H9 (cell line): ENCODE measurements at regions not wholly inside any gene's neighbourhood (a gene's known extent, or its start where the extent isn't known, plus 50 kb on each side); places are given as distances from the start of the nearest gene placed in this dataset.

Source experiments
- DNase-seq: peaks from one replicate; pipeline ENCODE4 v3.0.0-alpha.2; 2017
- H2AFZ ChIP-seq: one replicate; pipeline ENCODE4 v1.6.1; 2013; ENCODE audit warnings: mild to moderate bottlenecking, low read length, control low read depth, moderate library complexity
- H2AK5ac ChIP-seq: 2 replicates; pipeline ENCODE4 v1.6.1; 2013; ENCODE audit warnings: low read length, control low read depth, mixed read lengths; ENCODE audit not compliant: insufficient read length
- H2BK120ac ChIP-seq: one replicate; pipeline ENCODE4 v1.6.1; 2013; ENCODE audit warnings: low read depth, mild to moderate bottlenecking, low read length, control low read depth, inconsistent platforms; ENCODE audit not compliant: poor library complexity, severe bottlenecking
- H2BK12ac ChIP-seq: 2 replicates; pipeline ENCODE4 v1.6.1; 2013; ENCODE audit warnings: low read length, control low read depth, mixed read lengths, low read depth; ENCODE audit not compliant: insufficient read length
- H2BK15ac ChIP-seq: 2 replicates; pipeline ENCODE4 v1.6.1; 2013; ENCODE audit warnings: low read depth, low read length, control low read depth
- H2BK20ac ChIP-seq: one replicate; pipeline ENCODE4 v1.6.1; 2013; ENCODE audit warnings: low read depth, mild to moderate bottlenecking, low read length, control low read depth, inconsistent platforms; ENCODE audit not compliant: poor library complexity, severe bottlenecking
- H2BK5ac ChIP-seq: 2 replicates; pipeline ENCODE4 v1.6.1; 2013; ENCODE audit warnings: low read length, control low read depth, mixed read lengths; ENCODE audit not compliant: insufficient read length
- H3K14ac ChIP-seq: 2 replicates; pipeline ENCODE4 v1.6.1; 2013; ENCODE audit warnings: low read length, control low read depth; ENCODE audit not compliant: insufficient read depth
- H3K18ac ChIP-seq: 2 replicates; pipeline ENCODE4 v1.6.1; 2013; ENCODE audit warnings: low read depth, mild to moderate bottlenecking, mixed read lengths, low read length, control low read depth; ENCODE audit not compliant: insufficient read length
- H3K23ac ChIP-seq: 2 replicates; pipeline ENCODE4 v1.6.1; 2013; ENCODE audit warnings: low read length, control low read depth, mixed read lengths, low read depth; ENCODE audit not compliant: insufficient read length
- H3K23me2 ChIP-seq: 2 replicates; pipeline ENCODE4 v1.6.1; 2013; ENCODE audit warnings: low read depth, mild to moderate bottlenecking, mixed read lengths, low read length, control low read depth; ENCODE audit not compliant: insufficient read length, poor library complexity, severe bottlenecking
- H3K27ac ChIP-seq: 2 replicates; pipeline ENCODE4 v1.5.1; 2013; ENCODE audit warnings: low read length, control low read depth, mixed read lengths, low read depth; ENCODE audit not compliant: insufficient read length
- H3K27me3 ChIP-seq: 2 replicates; pipeline ENCODE4 v1.6.1; 2013; ENCODE audit warnings: low read length, control low read depth, inconsistent platforms; ENCODE audit not compliant: insufficient read depth
- H3K4ac ChIP-seq: 2 replicates; pipeline ENCODE4 v1.6.1; 2013; ENCODE audit warnings: low read depth, mild to moderate bottlenecking, control low read depth, inconsistent platforms, low read length, moderate library complexity
- H3K4me1 ChIP-seq: 2 replicates; pipeline ENCODE4 v1.6.1; 2013; ENCODE audit warnings: low read length, control low read depth, inconsistent platforms; ENCODE audit not compliant: insufficient read depth
- H3K4me2 ChIP-seq: 2 replicates; pipeline ENCODE4 v1.6.1; 2013; ENCODE audit warnings: low read length, control low read depth, mixed read lengths; ENCODE audit not compliant: insufficient read length, insufficient read depth
- H3K56ac ChIP-seq: 2 replicates; pipeline ENCODE4 v1.6.1; 2013; ENCODE audit warnings: low read depth, mild to moderate bottlenecking, mixed read lengths, low read length, control low read depth; ENCODE audit not compliant: insufficient read length
- H3K79me1 ChIP-seq: 2 replicates; pipeline ENCODE4 v1.6.1; 2013; ENCODE audit warnings: low read depth, mild to moderate bottlenecking, moderate library complexity, low read length, control low read depth, inconsistent platforms; ENCODE audit not compliant: insufficient read depth, poor library complexity, severe bottlenecking
- H3K79me2 ChIP-seq: 2 replicates; pipeline ENCODE4 v1.6.1; 2013; ENCODE audit warnings: low read length, control low read depth, inconsistent platforms; ENCODE audit not compliant: insufficient read depth
- H3K9ac ChIP-seq: 2 replicates; pipeline ENCODE4 v1.6.1; 2013; ENCODE audit warnings: low read length, control low read depth, mixed read lengths; ENCODE audit not compliant: insufficient read length; ENCODE audit errors: extremely low read depth
- H3K9me3 ChIP-seq: one replicate; pipeline ENCODE4 v1.6.1; 2013; ENCODE audit warnings: low read depth, low read length, inconsistent platforms; ENCODE audit not compliant: control insufficient read depth
- H3T11ph ChIP-seq: one replicate; pipeline ENCODE4 v1.6.1; 2013; ENCODE audit warnings: mild to moderate bottlenecking, low read length, control low read depth, inconsistent platforms
- H4K20me1 ChIP-seq: one replicate; pipeline ENCODE4 v1.6.1; 2013; ENCODE audit not compliant: control insufficient read depth, insufficient read length, insufficient read depth
- H4K5ac ChIP-seq: 2 replicates; pipeline ENCODE4 v1.6.1; 2013; ENCODE audit warnings: low read depth, mild to moderate bottlenecking, mixed read lengths, low read length, control low read depth; ENCODE audit not compliant: insufficient read length
- H4K8ac ChIP-seq: replicated peaks from 2 replicates; pipeline ENCODE4 v1.6.1; 2013; ENCODE audit warnings: low read length, control low read depth, mixed read lengths, low read depth; ENCODE audit not compliant: insufficient read length
- H4K91ac ChIP-seq: 2 replicates; pipeline ENCODE4 v1.6.1; 2013; ENCODE audit warnings: low read depth, mild to moderate bottlenecking, moderate library complexity, mixed read lengths, low read length, control low read depth; ENCODE audit not compliant: insufficient read length
- H3K27ac Mint-ChIP-seq, 3 experiments: 2 replicates in 2 of 3; 3 replicates in 1 of 3; pipeline ENCODE4 v1.8.0; 2020 to 2021; ENCODE audit warnings: mixed read lengths in 3 of 3, mild to moderate bottlenecking in 1 of 3, moderate library complexity in 1 of 3
- H3K27me3 Mint-ChIP-seq: 2 replicates; pipeline ENCODE4 v1.8.0; 2021; ENCODE audit warnings: low read depth, mild to moderate bottlenecking, moderate library complexity, mixed read lengths
- H3K36me3 Mint-ChIP-seq, 3 experiments: 2 replicates in 2 of 3; 3 replicates in 1 of 3; pipeline ENCODE4 v1.8.0; 2020 to 2021; ENCODE audit warnings: low read depth in 3 of 3, mixed read lengths in 3 of 3; ENCODE audit not compliant: insufficient read depth in 1 of 3
- H3K4me1 Mint-ChIP-seq, 2 experiments: 2 replicates each; pipeline ENCODE4 v1.8.0; 2020; ENCODE audit warnings: mixed read lengths in 2 of 2
- H3K4me3 Mint-ChIP-seq, 2 experiments: 2 replicates in 1 of 2; 3 replicates in 1 of 2; pipeline ENCODE4 v1.8.0; 2020 to 2021; ENCODE audit warnings: mild to moderate bottlenecking in 2 of 2, mixed read lengths in 2 of 2, moderate library complexity in 1 of 2
- H3K9me3 Mint-ChIP-seq, 2 experiments: 2 replicates in 1 of 2; 3 replicates in 1 of 2; pipeline ENCODE4 v1.8.0; 2020; ENCODE audit warnings: mild to moderate bottlenecking in 2 of 2, mixed read lengths in 2 of 2, moderate library complexity in 1 of 2
- WGBS: extraction: QIAGEN DNeasy Blood & Tissue Kit; methylation state at CpG from one replicate; pipeline ENCODE4 v1.1.7; 2013; ENCODE audit warnings: missing lambda C conversion rate, low lambda C conversion rate, mixed read lengths; ENCODE audit not compliant: insufficient read length; ENCODE audit errors: extremely low coverage; 5-methylcytosine and 5-hydroxymethylcytosine counted together
- TF ChIP-seq, protein P1 (sequence below): fragments of 200-600 bp; sonication (generic); conservative IDR thresholded peaks from 3 replicates; pipeline ENCODE4 v1.8.0; 2021; ENCODE audit warnings: antibody characterized with exemption, mild to moderate bottlenecking

DNA sequence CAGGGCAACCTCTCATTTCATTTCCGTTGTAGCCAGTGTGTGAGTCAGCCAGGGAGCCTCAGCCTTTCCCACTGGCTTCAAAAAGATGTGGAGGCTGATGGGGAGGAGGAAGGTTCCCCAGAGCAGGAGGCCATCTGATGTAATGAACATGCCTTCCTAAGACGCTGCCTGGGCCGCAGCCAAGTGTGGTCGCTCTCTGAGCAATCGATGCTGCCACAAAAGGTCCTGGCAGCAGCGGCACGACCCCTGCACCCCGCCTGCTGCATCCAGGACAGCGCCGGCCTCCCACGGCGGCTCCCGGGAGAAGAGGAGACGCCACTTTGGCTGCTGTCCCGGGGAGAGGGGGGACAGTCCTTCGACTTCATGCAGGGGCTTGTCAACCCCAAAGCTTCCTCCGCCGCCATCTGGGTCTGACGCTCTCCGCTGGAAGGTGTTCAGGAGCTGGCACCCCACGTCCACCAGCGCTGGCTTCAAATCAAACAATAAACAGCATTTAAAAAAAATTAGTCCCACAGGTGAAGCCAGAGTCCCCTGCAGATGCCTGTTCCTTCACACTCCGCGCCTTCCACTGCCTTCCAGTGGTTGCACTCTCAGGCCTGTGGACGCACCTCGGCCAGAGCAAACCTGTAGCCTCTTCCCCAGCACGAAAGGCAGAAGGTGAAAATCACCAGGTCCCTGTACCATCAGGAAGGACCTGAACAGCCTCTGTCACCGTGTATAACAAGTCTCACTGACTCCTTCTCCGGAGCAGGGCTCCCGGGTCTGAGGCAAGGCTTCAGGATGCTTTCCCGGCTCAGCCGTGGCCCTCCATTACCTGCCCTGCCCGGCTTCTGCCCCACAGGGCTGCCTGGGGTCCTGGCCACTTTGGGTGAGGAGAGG lies 930.7 kb downstream of the BRD1 start:
- no peak overlapping the region for H3K18ac ChIP-seq
- H3K14ac ChIP-seq, result 0 out of 2 replicates have a peak overlapping the region, but pooled peaks have one; percentile 41
- H4K5ac ChIP-seq, result no peak overlapping the region
- H3K4me1 Mint-ChIP-seq, result no peaks in the 10 kb centered on the region
- H3T11ph ChIP-seq, result no peak overlapping the region
- no peak overlapping the region for H2AK5ac ChIP-seq
- H3K27ac Mint-ChIP-seq, result no peak overlapping the region
- no peaks in the 10 kb centered on the region for H3K79me1 ChIP-seq
- H2BK20ac ChIP-seq, result no peak overlapping the region
- H2BK120ac ChIP-seq, result no peak overlapping the region
- H3K9me3 ChIP-seq, result no peaks in the 10 kb centered on the region
- no peak overlapping the region for H3K4me2 ChIP-seq
- peaks cover 19% of the 10 kb centered on the region for H3K27me3 Mint-ChIP-seq
- H3K4me1 ChIP-seq, result no peaks in the 10 kb centered on the region
- H3K23ac ChIP-seq, result no peak overlapping the region
- no peaks in the 10 kb centered on the region for H3K27me3 ChIP-seq
- no peak overlapping the region for H4K8ac ChIP-seq
- H3K36me3 Mint-ChIP-seq, result no peaks in the 10 kb centered on the region; a peak in 1 of 7 replicates
- H3K4me3 Mint-ChIP-seq, result no peak overlapping the region
- TF ChIP-seq, protein P1, sequence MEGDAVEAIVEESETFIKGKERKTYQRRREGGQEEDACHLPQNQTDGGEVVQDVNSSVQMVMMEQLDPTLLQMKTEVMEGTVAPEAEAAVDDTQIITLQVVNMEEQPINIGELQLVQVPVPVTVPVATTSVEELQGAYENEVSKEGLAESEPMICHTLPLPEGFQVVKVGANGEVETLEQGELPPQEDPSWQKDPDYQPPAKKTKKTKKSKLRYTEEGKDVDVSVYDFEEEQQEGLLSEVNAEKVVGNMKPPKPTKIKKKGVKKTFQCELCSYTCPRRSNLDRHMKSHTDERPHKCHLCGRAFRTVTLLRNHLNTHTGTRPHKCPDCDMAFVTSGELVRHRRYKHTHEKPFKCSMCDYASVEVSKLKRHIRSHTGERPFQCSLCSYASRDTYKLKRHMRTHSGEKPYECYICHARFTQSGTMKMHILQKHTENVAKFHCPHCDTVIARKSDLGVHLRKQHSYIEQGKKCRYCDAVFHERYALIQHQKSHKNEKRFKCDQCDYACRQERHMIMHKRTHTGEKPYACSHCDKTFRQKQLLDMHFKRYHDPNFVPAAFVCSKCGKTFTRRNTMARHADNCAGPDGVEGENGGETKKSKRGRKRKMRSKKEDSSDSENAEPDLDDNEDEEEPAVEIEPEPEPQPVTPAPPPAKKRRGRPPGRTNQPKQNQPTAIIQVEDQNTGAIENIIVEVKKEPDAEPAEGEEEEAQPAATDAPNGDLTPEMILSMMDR, result no peak
- H4K20me1 ChIP-seq, result no peaks in the 10 kb centered on the region
- H3K9me3 Mint-ChIP-seq, result no peaks in the 10 kb centered on the region
- no CpG with 5 or more reads among the region's 33 CpGs for WGBS
- H3K79me2 ChIP-seq, result no peaks in the 10 kb centered on the region
- no peak overlapping the region for H3K4ac ChIP-seq
- DNase-seq, result peak; percentile 19
- no peak overlapping the region for H2BK12ac ChIP-seq
- H3K23me2 ChIP-seq, result no peaks in the 10 kb centered on the region
- no peak overlapping the region for H4K91ac ChIP-seq
- H3K56ac ChIP-seq, result no peak overlapping the region
- no peak overlapping the region for H3K9ac ChIP-seq
- H2AFZ ChIP-seq, result no peak overlapping the region
- no peak overlapping the region for H2BK5ac ChIP-seq
- H3K27ac ChIP-seq, result no peak overlapping the region
- H2BK15ac ChIP-seq, result no peak overlapping the region
